ENCODE measurements at regions not wholly inside any gene's neighbourhood (a gene's known extent, or its start where the extent isn't known, plus 50 kb on each side); places are given as distances from the start of the nearest gene placed in this dataset.

GRCh38 chr12:24079083-24079482, 129.6 kb upstream of the SOX5 start:
- TF ChIP-seq POLR2A (IDR thresholded peaks at IDR 0.05; ENCODE audit: low read depth, low read length) (no peak), CTCF (conservative IDR thresholded peaks at IDR 0.05; ENCODE audit: low read depth, low read length) (no peak), SMC3 (IDR thresholded peaks at IDR 0.05; ENCODE audit: low read depth, low read length) (no peak), CEBPB (IDR thresholded peaks at IDR 0.05; ENCODE audit: low read depth, low read length) (no peak), RFX5 (IDR thresholded peaks at IDR 0.05; ENCODE audit: low read depth, low read length) (no peak)

Measured in IMR-90 (cell line).